ENCODE measurements at regions not wholly inside any gene's neighbourhood (a gene's known extent, or its start where the extent isn't known, plus 50 kb on each side); places are given as distances from the start of the nearest gene placed in this dataset.

DNA sequence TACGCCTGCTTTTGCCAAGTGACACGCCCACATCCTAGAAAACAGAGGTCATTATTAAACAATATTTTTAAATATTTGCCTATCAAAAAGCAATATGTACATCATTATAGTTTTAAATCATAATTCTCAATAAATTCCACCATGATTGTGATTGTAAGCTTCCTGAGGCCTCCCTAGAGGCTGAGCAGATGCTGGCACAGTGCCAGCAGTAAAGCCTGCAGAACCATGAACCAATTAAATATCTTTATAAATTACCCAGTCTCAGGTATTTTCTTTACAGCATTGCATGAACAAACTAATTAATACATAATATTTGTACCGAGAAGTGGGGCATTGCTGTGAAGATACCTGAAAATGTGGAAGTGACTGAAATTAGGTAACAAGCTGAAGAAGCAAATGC, 174.7 kb upstream of the TMEM196 start:
- TF ChIP-seq, protein P1, sequence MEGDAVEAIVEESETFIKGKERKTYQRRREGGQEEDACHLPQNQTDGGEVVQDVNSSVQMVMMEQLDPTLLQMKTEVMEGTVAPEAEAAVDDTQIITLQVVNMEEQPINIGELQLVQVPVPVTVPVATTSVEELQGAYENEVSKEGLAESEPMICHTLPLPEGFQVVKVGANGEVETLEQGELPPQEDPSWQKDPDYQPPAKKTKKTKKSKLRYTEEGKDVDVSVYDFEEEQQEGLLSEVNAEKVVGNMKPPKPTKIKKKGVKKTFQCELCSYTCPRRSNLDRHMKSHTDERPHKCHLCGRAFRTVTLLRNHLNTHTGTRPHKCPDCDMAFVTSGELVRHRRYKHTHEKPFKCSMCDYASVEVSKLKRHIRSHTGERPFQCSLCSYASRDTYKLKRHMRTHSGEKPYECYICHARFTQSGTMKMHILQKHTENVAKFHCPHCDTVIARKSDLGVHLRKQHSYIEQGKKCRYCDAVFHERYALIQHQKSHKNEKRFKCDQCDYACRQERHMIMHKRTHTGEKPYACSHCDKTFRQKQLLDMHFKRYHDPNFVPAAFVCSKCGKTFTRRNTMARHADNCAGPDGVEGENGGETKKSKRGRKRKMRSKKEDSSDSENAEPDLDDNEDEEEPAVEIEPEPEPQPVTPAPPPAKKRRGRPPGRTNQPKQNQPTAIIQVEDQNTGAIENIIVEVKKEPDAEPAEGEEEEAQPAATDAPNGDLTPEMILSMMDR (IDR thresholded peaks at IDR 0.05): no peak
- TF ChIP-seq POLR2A (IDR thresholded peaks at IDR 0.05): no peak
- TF ChIP-seq EP300 (IDR thresholded peaks at IDR 0.05): no peak
- TF ChIP-seq POLR2AphosphoS5 (IDR thresholded peaks at IDR 0.05): no peak

Data from gastroesophageal sphincter (tissue), 3 donors.